Fibroblast of the aortic adventitia (primary cell): ENCODE measurements at regions not wholly inside any gene's neighbourhood (a gene's known extent, or its start where the extent isn't known, plus 50 kb on each side); places are given as distances from the start of the nearest gene placed in this dataset.

Experiments used
- DNase-seq: peaks from one replicate; pipeline ENCODE4 v3.0.0-alpha.2; 2010; ENCODE audit warnings: low read depth
- H3K4me3 ChIP-seq: 2 replicates; pipeline ENCODE4 v1.5.1; 2011; ENCODE audit warnings: low read depth, mild to moderate bottlenecking, control low read depth, low read length, moderate library complexity
- CTCF ChIP-seq: IDR thresholded peaks from 2 replicates; pipeline ENCODE4 v1.5.1; 2011; ENCODE audit warnings: mild to moderate bottlenecking, low read length, control low read depth, inconsistent platforms; ENCODE audit not compliant: insufficient read depth

GRCh38 chr9:80218328-80218727 lies 646.6 kb downstream of the TLE4 start:
- no peak overlapping the region for H3K4me3 ChIP-seq
- DNase-seq: no peak
- TF ChIP-seq CTCF: no peak

GRCh38 chr9:80213613-80214012 lies 641.8 kb downstream of the TLE4 start:
- H3K4me3 ChIP-seq: no peak overlapping the region
- DNase-seq: no peak
- TF ChIP-seq CTCF: no peak

GRCh38 chr9:80208696-80209095 lies 636.9 kb downstream of the TLE4 start:
- no peak for DNase-seq
- no peak for TF ChIP-seq CTCF
- no peak overlapping the region for H3K4me3 ChIP-seq

GRCh38 chr9:80204054-80204453 lies 632.3 kb downstream of the TLE4 start:
- no peak for TF ChIP-seq CTCF
- DNase-seq: peak; percentile 1
- H3K4me3 ChIP-seq: no peak overlapping the region

- DNase-seq: peak; percentile 41
- TF ChIP-seq CTCF: no peak
- no peak overlapping the region for H3K4me3 ChIP-seq
These were observed 625.9 kb downstream of the TLE4 start for GRCh38 chr9:80197661-80198060.

GRCh38 chr9:80191108-80191507 lies 619.3 kb downstream of the TLE4 start:
- H3K4me3 ChIP-seq: no peak overlapping the region
- no peak for TF ChIP-seq CTCF
- DNase-seq: peak; percentile 19

GRCh38 chr9:80188579-80188978 lies 616.8 kb downstream of the TLE4 start:
- TF ChIP-seq CTCF: no peak
- H3K4me3 ChIP-seq: no peak overlapping the region

More at GRCh38 chr9:80188579-80188978, 616.8 kb downstream of the TLE4 start:
- DNase-seq: no peak
